ENCODE measurements at regions not wholly inside any gene's neighbourhood (a gene's known extent, or its start where the extent isn't known, plus 50 kb on each side); places are given as distances from the start of the nearest gene placed in this dataset.

DNA sequence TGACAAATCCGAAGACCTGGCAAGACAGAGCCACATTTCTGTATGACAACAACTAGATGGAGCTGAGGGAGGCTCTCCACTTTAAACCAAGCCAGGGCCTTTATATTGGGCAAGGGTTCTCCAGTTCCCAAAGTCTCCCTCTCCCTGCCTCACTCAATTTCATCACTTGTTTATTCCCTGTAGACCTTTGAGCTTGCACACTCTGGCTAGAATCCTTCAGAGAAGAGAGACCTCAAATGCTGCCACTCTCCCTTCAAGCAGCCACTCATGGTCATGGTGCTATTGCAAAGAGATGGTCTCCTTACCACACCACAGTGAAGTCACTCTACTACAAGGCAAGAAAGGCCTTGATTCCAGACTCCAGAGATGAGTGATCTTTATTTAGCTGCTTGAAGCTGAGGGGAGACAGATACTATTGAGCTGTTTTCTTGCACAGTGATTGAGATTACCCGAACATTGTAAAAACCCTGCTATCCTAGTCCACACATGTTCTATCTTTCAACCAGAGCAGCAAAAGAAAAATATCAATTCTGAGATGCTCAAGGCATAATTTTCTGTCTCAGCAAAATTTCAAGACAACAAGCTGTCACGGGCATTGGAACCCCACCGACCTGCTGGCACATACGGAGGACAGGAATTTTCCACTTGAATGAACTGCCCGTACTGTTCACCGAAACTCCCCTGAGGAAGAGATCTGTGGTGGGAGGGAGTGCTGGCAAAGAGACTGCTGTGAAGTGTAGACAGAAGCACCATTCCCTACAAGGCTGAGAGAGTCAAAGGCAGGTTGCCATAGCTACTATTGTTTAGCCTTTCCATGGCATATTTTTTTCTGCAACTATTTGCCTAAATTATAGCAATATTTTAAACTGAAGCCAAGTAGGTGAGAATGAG lies 81.1 kb downstream of the CDO1 start:
- TF ChIP-seq POLR2A (IDR thresholded peaks at IDR 0.05; ENCODE audit: low read length) = no peak
- no peak for TF ChIP-seq GATA1 (IDR thresholded peaks at IDR 0.05; ENCODE audit: low read depth, low read length)

All from erythroblast (primary cell).